GM23338 (cell line): ENCODE measurements at regions not wholly inside any gene's neighbourhood (a gene's known extent, or its start where the extent isn't known, plus 50 kb on each side); places are given as distances from the start of the nearest gene placed in this dataset.
A peak's percentile ranks its signal among the peaks of the same experiment; 100 is the strongest.

Experiments
- ATAC-seq: fragments of 200-7000 bp; cut with Tn5 transposase; 3 replicates; pipeline ENCODE4 v1.9.1; 2020
- DNase-seq: peaks from one replicate; pipeline ENCODE4 v3.0.0-alpha.2; 2015; ENCODE audit warnings: low spot score
- H2AFZ ChIP-seq: fragments of 200-600 bp; sonication (generic); 2 replicates; pipeline ENCODE4 v1.8.0; 2016; ENCODE audit warnings: antibody characterized with exemption, mild to moderate bottlenecking, moderate library complexity
- H3F3A ChIP-seq: fragments of 200-600 bp; sonication (generic); replicated peaks from 2 replicates; pipeline ENCODE4 v1.8.0; 2017; ENCODE audit warnings: antibody characterized with exemption, mixed run types, low read depth
- H3K27ac ChIP-seq: fragments of 200-600 bp; sonication (generic); 2 replicates; pipeline ENCODE4 v1.6.1; 2016; ENCODE audit warnings: low read depth
- H3K27me3 ChIP-seq: fragments of 200-600 bp; sonication (generic); 2 replicates; pipeline ENCODE4 v1.8.0; 2016; ENCODE audit warnings: mild to moderate bottlenecking, mixed run types, moderate library complexity; ENCODE audit not compliant: insufficient read depth
- H3K36me3 ChIP-seq: fragments of 200-600 bp; sonication (generic); 2 replicates; pipeline ENCODE4 v1.8.0; 2016; ENCODE audit warnings: mild to moderate bottlenecking; ENCODE audit not compliant: insufficient read depth
- H3K4me1 ChIP-seq: fragments of 200-600 bp; sonication (generic); 2 replicates; pipeline ENCODE4 v1.8.0; 2016; ENCODE audit warnings: mild to moderate bottlenecking, moderate library complexity; ENCODE audit not compliant: insufficient read depth
- H3K4me2 ChIP-seq: fragments of 200-600 bp; sonication (generic); 2 replicates; pipeline ENCODE4 v1.7.1; 2017; ENCODE audit warnings: mixed run types
- H3K4me3 ChIP-seq: fragments of 200-600 bp; sonication (generic); 2 replicates; pipeline ENCODE4 v1.6.1; 2016; ENCODE audit warnings: mixed run types
- H3K79me2 ChIP-seq: fragments of 200-600 bp; sonication (generic); replicated peaks from 2 replicates; pipeline ENCODE4 v1.8.0; 2017; ENCODE audit warnings: mild to moderate bottlenecking; ENCODE audit not compliant: insufficient read depth
- H3K9me2 ChIP-seq: fragments of 200-600 bp; sonication (generic); 2 replicates; pipeline ENCODE4 v1.8.0; 2017; ENCODE audit not compliant: insufficient read depth
- H4K20me1 ChIP-seq: fragments of 200-600 bp; sonication (generic); replicated peaks from 2 replicates; pipeline ENCODE4 v1.8.0; 2017; ENCODE audit warnings: mild to moderate bottlenecking; ENCODE audit not compliant: insufficient read depth
- H3K27ac Mint-ChIP-seq: 2 replicates; pipeline ENCODE4 v1.8.0; 2020; ENCODE audit warnings: inconsistent platforms, mild to moderate bottlenecking, moderate library complexity, mixed read lengths
- H3K27me3 Mint-ChIP-seq: 3 replicates; pipeline ENCODE4 v1.8.0; 2022; ENCODE audit warnings: low read depth, mild to moderate bottlenecking, moderate library complexity, mixed read lengths, inconsistent platforms; ENCODE audit not compliant: insufficient read depth, poor library complexity
- H3K36me3 Mint-ChIP-seq: 3 replicates; pipeline ENCODE4 v1.8.0; 2021; ENCODE audit warnings: low read depth, mild to moderate bottlenecking, inconsistent platforms, moderate library complexity, mixed read lengths
- H3K4me1 Mint-ChIP-seq: 3 replicates; pipeline ENCODE4 v1.8.0; 2020; ENCODE audit warnings: mild to moderate bottlenecking, inconsistent platforms, mixed read lengths
- H3K4me3 Mint-ChIP-seq: 3 replicates; pipeline ENCODE4 v1.8.0; 2021; ENCODE audit warnings: moderate library complexity, mild to moderate bottlenecking, inconsistent platforms, mixed read lengths
- H3K9me3 Mint-ChIP-seq: 3 replicates; pipeline ENCODE4 v1.8.0; 2020; ENCODE audit warnings: moderate library complexity, mild to moderate bottlenecking, inconsistent platforms, mixed read lengths
- CREB1 ChIP-seq: fragments of 250-450 bp; sonication (Bioruptor Pico); IDR thresholded peaks from 2 replicates; pipeline ENCODE4 v1.5.0; 2020; ENCODE audit warnings: low read depth, mild to moderate bottlenecking, moderate library complexity
- EZH2 ChIP-seq: fragments of 200-600 bp; sonication (generic); IDR thresholded peaks from one replicate; pipeline ENCODE4 v1.8.0; 2017; ENCODE audit warnings: antibody characterized with exemption, mild to moderate bottlenecking, low read depth; ENCODE audit not compliant: unreplicated experiment
- EZH2phosphoT487 ChIP-seq: fragments of 200-600 bp; sonication (generic); IDR thresholded peaks from one replicate; pipeline ENCODE4 v1.8.1; 2018; ENCODE audit warnings: antibody characterized with exemption; ENCODE audit not compliant: unreplicated experiment
- JUNB ChIP-seq: IDR thresholded peaks from one replicate; pipeline ENCODE4 v1.6.1; 2016; ENCODE audit warnings: antibody characterized with exemption; ENCODE audit not compliant: unreplicated experiment
- NANOG ChIP-seq: IDR thresholded peaks from 2 replicates; pipeline ENCODE4 v1.6.1; 2016; ENCODE audit warnings: antibody characterized with exemption, borderline replicate concordance
- POLR2AphosphoS5 ChIP-seq: IDR thresholded peaks from 2 replicates; pipeline ENCODE4 v1.6.1; 2016; ENCODE audit warnings: antibody characterized with exemption, low read depth
- STAT1 ChIP-seq: IDR thresholded peaks from one replicate; pipeline ENCODE4 v1.6.1; 2016; ENCODE audit warnings: antibody characterized with exemption; ENCODE audit not compliant: unreplicated experiment
- ZNF114 ChIP-seq: fragments of 250-450 bp; sonication (Bioruptor Pico); IDR thresholded peaks from 2 replicates; pipeline ENCODE4 v1.5.0; 2020; ENCODE audit warnings: mild to moderate bottlenecking, moderate library complexity
- ZNF331 ChIP-seq: fragments of 250-450 bp; sonication (Bioruptor Pico); IDR thresholded peaks from 2 replicates; pipeline ENCODE4 v1.5.0; 2020; ENCODE audit warnings: low read depth, mild to moderate bottlenecking, moderate library complexity
- TF ChIP-seq, protein P1 (sequence below), 2 experiments: fragments of 200-600 bp in 1 of 2; sonication (generic) in 1 of 2; conservative IDR thresholded peaks; 2 replicates each; pipeline versions ENCODE4 v1.5.1 to v1.6.1; 2016 to 2017; ENCODE audit warnings: antibody characterized with exemption in 2 of 2, low read depth in 2 of 2, mild to moderate bottlenecking in 2 of 2, moderate library complexity in 1 of 2
- TF ChIP-seq, protein P2 (sequence below): IDR thresholded peaks from 2 replicates; pipeline ENCODE4 v1.6.1; 2016; ENCODE audit warnings: antibody characterized with exemption
- TF ChIP-seq, protein P3 (sequence below): IDR thresholded peaks from one replicate; pipeline ENCODE4 v1.6.1; 2018; ENCODE audit warnings: antibody characterized with exemption; ENCODE audit not compliant: unreplicated experiment
- TF ChIP-seq, protein P4 (sequence below): fragments of 250-450 bp; sonication (Bioruptor Pico); IDR thresholded peaks from 2 replicates; pipeline ENCODE4 v1.5.0; 2020; ENCODE audit warnings: mild to moderate bottlenecking, moderate library complexity

DNA sequence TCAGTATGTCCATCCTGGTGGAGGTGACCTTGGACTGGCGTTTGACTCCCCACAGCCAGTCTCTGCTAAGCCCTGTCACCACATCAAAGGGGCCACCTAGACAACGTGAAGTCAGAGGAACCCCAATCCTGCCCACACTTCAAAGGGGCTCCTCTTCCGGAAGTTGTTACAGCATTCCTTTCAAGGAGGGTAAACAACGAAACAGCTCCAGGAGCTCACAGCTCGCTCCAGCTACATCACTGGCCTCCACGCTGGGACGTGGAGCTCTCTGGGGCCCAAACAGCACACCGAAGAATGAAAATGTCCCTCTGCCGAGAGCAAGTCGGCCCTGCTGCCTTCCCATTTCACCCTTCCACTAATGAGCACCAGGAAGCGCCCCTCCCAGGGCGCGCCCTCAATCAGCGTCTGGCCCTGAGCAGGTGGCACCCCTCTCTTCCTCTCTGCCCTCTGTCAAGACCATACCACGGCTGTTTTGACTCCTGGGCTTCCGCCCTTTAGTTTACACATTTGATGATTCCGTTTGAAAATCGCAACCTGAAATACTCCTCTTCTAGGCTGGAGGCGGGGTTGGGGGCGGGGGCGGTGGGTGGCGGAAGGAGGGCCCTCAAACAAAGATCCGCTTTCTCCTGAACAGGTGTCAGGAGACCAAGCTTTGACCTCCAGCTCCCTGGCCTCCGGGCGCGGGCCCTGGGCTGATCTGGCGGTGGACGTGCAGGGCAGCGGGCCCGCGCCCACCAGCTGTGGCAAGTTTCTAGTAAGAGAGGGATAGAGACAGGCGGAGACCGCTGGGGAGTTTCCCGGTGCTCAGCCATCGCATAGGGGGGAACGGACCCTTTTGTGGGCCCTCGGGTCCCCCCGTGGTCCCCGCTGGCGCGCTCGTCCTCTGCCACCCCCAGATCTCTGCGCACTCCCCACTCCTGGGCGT, 53.1 kb upstream of the KDM7A start:
- H3F3A ChIP-seq = no peaks in the 10 kb centered on the region
- no peaks in the 10 kb centered on the region for H3K36me3 Mint-ChIP-seq
- H3K27ac ChIP-seq = no peak overlapping the region
- peaks cover 16% of the 10 kb centered on the region for H3K27me3 Mint-ChIP-seq
- H3K4me1 ChIP-seq = peaks cover 13% of the 10 kb centered on the region
- peaks cover 17% of the 10 kb centered on the region for H3K4me1 Mint-ChIP-seq
- TF ChIP-seq STAT1 (no peak), JUNB (no peak), ZNF331 (CRISPR knock-in tag) (no peak), EZH2 (no peak), EZH2phosphoT487 (no peak), NANOG (no peak), ZNF114 (CRISPR knock-in tag) (no peak), POLR2AphosphoS5 (no peak; the same call in 1 of the 2 replicates), CREB1 (no peak)
- TF ChIP-seq, protein P1, sequence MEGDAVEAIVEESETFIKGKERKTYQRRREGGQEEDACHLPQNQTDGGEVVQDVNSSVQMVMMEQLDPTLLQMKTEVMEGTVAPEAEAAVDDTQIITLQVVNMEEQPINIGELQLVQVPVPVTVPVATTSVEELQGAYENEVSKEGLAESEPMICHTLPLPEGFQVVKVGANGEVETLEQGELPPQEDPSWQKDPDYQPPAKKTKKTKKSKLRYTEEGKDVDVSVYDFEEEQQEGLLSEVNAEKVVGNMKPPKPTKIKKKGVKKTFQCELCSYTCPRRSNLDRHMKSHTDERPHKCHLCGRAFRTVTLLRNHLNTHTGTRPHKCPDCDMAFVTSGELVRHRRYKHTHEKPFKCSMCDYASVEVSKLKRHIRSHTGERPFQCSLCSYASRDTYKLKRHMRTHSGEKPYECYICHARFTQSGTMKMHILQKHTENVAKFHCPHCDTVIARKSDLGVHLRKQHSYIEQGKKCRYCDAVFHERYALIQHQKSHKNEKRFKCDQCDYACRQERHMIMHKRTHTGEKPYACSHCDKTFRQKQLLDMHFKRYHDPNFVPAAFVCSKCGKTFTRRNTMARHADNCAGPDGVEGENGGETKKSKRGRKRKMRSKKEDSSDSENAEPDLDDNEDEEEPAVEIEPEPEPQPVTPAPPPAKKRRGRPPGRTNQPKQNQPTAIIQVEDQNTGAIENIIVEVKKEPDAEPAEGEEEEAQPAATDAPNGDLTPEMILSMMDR (conservative IDR thresholded peaks at IDR 0.05; ENCODE audit: low read depth in 2 of 2) = no peak
- TF ChIP-seq, protein P2, sequence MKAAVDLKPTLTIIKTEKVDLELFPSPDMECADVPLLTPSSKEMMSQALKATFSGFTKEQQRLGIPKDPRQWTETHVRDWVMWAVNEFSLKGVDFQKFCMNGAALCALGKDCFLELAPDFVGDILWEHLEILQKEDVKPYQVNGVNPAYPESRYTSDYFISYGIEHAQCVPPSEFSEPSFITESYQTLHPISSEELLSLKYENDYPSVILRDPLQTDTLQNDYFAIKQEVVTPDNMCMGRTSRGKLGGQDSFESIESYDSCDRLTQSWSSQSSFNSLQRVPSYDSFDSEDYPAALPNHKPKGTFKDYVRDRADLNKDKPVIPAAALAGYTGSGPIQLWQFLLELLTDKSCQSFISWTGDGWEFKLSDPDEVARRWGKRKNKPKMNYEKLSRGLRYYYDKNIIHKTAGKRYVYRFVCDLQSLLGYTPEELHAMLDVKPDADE = no peak
- TF ChIP-seq, protein P3, sequence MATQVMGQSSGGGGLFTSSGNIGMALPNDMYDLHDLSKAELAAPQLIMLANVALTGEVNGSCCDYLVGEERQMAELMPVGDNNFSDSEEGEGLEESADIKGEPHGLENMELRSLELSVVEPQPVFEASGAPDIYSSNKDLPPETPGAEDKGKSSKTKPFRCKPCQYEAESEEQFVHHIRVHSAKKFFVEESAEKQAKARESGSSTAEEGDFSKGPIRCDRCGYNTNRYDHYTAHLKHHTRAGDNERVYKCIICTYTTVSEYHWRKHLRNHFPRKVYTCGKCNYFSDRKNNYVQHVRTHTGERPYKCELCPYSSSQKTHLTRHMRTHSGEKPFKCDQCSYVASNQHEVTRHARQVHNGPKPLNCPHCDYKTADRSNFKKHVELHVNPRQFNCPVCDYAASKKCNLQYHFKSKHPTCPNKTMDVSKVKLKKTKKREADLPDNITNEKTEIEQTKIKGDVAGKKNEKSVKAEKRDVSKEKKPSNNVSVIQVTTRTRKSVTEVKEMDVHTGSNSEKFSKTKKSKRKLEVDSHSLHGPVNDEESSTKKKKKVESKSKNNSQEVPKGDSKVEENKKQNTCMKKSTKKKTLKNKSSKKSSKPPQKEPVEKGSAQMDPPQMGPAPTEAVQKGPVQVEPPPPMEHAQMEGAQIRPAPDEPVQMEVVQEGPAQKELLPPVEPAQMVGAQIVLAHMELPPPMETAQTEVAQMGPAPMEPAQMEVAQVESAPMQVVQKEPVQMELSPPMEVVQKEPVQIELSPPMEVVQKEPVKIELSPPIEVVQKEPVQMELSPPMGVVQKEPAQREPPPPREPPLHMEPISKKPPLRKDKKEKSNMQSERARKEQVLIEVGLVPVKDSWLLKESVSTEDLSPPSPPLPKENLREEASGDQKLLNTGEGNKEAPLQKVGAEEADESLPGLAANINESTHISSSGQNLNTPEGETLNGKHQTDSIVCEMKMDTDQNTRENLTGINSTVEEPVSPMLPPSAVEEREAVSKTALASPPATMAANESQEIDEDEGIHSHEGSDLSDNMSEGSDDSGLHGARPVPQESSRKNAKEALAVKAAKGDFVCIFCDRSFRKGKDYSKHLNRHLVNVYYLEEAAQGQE = no peak
- TF ChIP-seq, protein P4, sequence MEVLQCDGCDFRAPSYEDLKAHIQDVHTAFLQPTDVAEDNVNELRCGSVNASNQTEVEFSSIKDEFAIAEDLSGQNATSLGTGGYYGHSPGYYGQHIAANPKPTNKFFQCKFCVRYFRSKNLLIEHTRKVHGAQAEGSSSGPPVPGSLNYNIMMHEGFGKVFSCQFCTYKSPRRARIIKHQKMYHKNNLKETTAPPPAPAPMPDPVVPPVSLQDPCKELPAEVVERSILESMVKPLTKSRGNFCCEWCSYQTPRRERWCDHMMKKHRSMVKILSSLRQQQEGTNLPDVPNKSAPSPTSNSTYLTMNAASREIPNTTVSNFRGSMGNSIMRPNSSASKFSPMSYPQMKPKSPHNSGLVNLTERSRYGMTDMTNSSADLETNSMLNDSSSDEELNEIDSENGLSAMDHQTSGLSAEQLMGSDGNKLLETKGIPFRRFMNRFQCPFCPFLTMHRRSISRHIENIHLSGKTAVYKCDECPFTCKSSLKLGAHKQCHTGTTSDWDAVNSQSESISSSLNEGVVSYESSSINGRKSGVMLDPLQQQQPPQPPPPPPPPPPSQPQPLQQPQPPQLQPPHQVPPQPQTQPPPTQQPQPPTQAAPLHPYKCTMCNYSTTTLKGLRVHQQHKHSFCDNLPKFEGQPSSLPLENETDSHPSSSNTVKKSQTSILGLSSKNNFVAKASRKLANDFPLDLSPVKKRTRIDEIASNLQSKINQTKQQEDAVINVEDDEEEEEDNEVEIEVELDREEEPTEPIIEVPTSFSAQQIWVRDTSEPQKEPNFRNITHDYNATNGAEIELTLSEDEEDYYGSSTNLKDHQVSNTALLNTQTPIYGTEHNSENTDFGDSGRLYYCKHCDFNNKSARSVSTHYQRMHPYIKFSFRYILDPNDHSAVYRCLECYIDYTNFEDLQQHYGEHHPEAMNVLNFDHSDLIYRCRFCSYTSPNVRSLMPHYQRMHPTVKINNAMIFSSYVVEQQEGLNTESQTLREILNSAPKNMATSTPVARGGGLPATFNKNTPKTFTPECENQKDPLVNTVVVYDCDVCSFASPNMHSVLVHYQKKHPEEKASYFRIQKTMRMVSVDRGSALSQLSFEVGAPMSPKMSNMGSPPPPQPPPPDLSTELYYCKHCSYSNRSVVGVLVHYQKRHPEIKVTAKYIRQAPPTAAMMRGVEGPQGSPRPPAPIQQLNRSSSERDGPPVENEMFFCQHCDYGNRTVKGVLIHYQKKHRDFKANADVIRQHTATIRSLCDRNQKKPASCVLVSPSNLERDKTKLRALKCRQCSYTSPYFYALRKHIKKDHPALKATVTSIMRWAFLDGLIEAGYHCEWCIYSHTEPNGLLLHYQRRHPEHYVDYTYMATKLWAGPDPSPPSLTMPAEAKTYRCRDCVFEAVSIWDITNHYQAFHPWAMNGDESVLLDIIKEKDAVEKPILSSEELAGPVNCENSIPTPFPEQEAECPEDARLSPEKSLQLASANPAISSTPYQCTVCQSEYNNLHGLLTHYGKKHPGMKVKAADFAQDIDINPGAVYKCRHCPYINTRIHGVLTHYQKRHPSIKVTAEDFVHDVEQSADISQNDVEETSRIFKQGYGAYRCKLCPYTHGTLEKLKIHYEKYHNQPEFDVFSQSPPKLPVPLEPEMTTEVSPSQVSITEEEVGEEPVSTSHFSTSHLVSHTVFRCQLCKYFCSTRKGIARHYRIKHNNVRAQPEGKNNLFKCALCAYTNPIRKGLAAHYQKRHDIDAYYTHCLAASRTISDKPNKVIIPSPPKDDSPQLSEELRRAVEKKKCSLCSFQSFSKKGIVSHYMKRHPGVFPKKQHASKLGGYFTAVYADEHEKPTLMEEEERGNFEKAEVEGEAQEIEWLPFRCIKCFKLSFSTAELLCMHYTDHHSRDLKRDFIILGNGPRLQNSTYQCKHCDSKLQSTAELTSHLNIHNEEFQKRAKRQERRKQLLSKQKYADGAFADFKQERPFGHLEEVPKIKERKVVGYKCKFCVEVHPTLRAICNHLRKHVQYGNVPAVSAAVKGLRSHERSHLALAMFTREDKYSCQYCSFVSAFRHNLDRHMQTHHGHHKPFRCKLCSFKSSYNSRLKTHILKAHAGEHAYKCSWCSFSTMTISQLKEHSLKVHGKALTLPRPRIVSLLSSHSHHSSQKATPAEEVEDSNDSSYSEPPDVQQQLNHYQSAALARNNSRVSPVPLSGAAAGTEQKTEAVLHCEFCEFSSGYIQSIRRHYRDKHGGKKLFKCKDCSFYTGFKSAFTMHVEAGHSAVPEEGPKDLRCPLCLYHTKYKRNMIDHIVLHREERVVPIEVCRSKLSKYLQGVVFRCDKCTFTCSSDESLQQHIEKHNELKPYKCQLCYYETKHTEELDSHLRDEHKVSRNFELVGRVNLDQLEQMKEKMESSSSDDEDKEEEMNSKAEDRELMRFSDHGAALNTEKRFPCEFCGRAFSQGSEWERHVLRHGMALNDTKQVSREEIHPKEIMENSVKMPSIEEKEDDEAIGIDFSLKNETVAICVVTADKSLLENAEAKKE (CRISPR knock-in tag) = no peak
- peak overlapping the region; percentile 96 for H3K4me2 ChIP-seq
- no peaks in the 10 kb centered on the region for H3K36me3 ChIP-seq
- peak; percentile 69 for DNase-seq
- no peaks in the 10 kb centered on the region for H3K9me2 ChIP-seq
- peak overlapping the region; percentile 77 for H3K4me3 Mint-ChIP-seq
- no peaks in the 10 kb centered on the region for H3K79me2 ChIP-seq
- ATAC-seq = peak; percentile 25
- peak overlapping the region; percentile 82 for H3K4me3 ChIP-seq
- no peak overlapping the region for H3K27ac Mint-ChIP-seq
- no peaks in the 10 kb centered on the region; the same call in 2 of the 3 replicates for H3K9me3 Mint-ChIP-seq
- no peaks in the 10 kb centered on the region for H4K20me1 ChIP-seq
- H2AFZ ChIP-seq = peak overlapping the region; percentile 96
- peaks cover 14% of the 10 kb centered on the region for H3K27me3 ChIP-seq
